GM18507 (cell line): ENCODE measurements at regions not wholly inside any gene's neighbourhood (a gene's known extent, or its start where the extent isn't known, plus 50 kb on each side); places are given as distances from the start of the nearest gene placed in this dataset.
"Not testable (repeated sequence)": the region's sequence is repeated elsewhere in the genome, so short reads cannot be mapped to it uniquely, and the experiment has no call there.

ENCODE experiments used
- DNase-seq: peaks from one replicate; pipeline ENCODE4 v3.0.0; 2011; ENCODE audit warnings: low read depth; ENCODE audit not compliant: insufficient read length; ENCODE audit errors: extremely low spot score
- FAIRE-seq: peaks from 2 replicates; lab custom pipeline; 2011; peaks lifted over from hg19 to GRCh38; lab: Jason Lieb, UNC

- DNase-seq (no peak), FAIRE-seq (no peak)
Measured at GRCh38 chr10:81496626-81497025, 378.4 kb upstream of the NRG3 start.

GRCh38 chr10:81498011-81498551, 376.9 kb upstream of the NRG3 start:
- no peak for DNase-seq
- FAIRE-seq, result no peak

GRCh38 chr10:81502677-81503359, 372.2 kb upstream of the NRG3 start:
- no peak for DNase-seq
- FAIRE-seq, result no peak

GRCh38 chr10:81505777-81506176, 369.2 kb upstream of the NRG3 start:
- FAIRE-seq, DNase-seq: not testable (repeated sequence)

- DNase-seq (no peak), FAIRE-seq (no peak)
Measured at GRCh38 chr10:81514811-81515210, 360.2 kb upstream of the NRG3 start.

- DNase-seq (no peak), FAIRE-seq (no peak)
Measured at GRCh38 chr10:81520688-81521087, 354.3 kb upstream of the NRG3 start.

- DNase-seq, result no peak
- FAIRE-seq, result no peak
Measured at GRCh38 chr10:81524467-81524866, 350.5 kb upstream of the NRG3 start.

GRCh38 chr10:81532403-81532802, 342.6 kb upstream of the NRG3 start:
- DNase-seq (no peak), FAIRE-seq (no peak)

GRCh38 chr10:81534991-81535390, 340.0 kb upstream of the NRG3 start:
- FAIRE-seq, result no peak

GRCh38 chr10:81541517-81541916, 333.5 kb upstream of the NRG3 start:
- FAIRE-seq (no peak), DNase-seq (no peak)

More at GRCh38 chr10:81534991-81535390, 340.0 kb upstream of the NRG3 start:
- no peak for DNase-seq

GRCh38 chr10:81546243-81546642, 328.8 kb upstream of the NRG3 start:
- DNase-seq, result no peak
- FAIRE-seq, result no peak

GRCh38 chr10:81548160-81548559, 326.8 kb upstream of the NRG3 start:
- FAIRE-seq, result no peak
- no peak for DNase-seq

- no peak for DNase-seq
- FAIRE-seq, result no peak
Measured at GRCh38 chr10:81564143-81564542, 310.9 kb upstream of the NRG3 start.

- FAIRE-seq (no peak), DNase-seq (no peak)
Measured at GRCh38 chr10:81569488-81569887, 305.5 kb upstream of the NRG3 start.

- FAIRE-seq (no peak), DNase-seq (no peak)
Measured at GRCh38 chr10:81570349-81570748, 304.6 kb upstream of the NRG3 start.

GRCh38 chr10:81570878-81571794, 303.9 kb upstream of the NRG3 start:
- DNase-seq (no peak), FAIRE-seq (no peak)

GRCh38 chr10:81575036-81575435, 300.0 kb upstream of the NRG3 start:
- DNase-seq (no peak), FAIRE-seq (no peak)

GRCh38 chr10:81576336-81576735, 298.7 kb upstream of the NRG3 start:
- no peak for DNase-seq
- FAIRE-seq, result no peak

GRCh38 chr10:81594991-81595390, 280.0 kb upstream of the NRG3 start:
- FAIRE-seq (no peak), DNase-seq (no peak)

GRCh38 chr10:81600185-81600584, 274.8 kb upstream of the NRG3 start:
- no peak for DNase-seq
- FAIRE-seq, result no peak
